ENCODE measurements at regions not wholly inside any gene's neighbourhood (a gene's known extent, or its start where the extent isn't known, plus 50 kb on each side); places are given as distances from the start of the nearest gene placed in this dataset.
"Not testable (repeated sequence)": the region's sequence is repeated elsewhere in the genome, so short reads cannot be mapped to it uniquely, and the experiment has no call there.

DNA sequence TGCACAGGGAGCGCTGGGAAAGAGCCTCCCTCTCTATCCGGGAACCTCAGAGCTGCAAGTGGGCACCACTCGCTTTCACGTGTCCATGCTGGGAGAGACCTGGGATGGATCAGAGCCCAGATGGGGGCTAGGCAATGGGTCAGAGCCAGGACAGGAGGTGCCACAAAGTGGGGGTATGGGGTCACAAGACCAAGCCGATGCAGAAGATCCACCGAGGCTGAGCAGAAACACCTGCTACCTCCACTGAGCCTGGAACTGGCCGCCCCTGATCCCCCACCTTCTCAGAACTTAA, 180.9 kb upstream of the SFSWAP start:
- DNase-seq: no peak

- DNase-seq: no peak
Measured at GRCh38 chr12:131530422-131530821, 180.5 kb upstream of the SFSWAP start.

GRCh38 chr12:131533139-131533538, 177.8 kb upstream of the SFSWAP start:
- no peak for DNase-seq

GRCh38 chr12:131535779-131536178, 175.1 kb upstream of the SFSWAP start:
- no peak for DNase-seq

GRCh38 chr12:131536337-131536736, 174.6 kb upstream of the SFSWAP start:
- no peak for DNase-seq

DNA sequence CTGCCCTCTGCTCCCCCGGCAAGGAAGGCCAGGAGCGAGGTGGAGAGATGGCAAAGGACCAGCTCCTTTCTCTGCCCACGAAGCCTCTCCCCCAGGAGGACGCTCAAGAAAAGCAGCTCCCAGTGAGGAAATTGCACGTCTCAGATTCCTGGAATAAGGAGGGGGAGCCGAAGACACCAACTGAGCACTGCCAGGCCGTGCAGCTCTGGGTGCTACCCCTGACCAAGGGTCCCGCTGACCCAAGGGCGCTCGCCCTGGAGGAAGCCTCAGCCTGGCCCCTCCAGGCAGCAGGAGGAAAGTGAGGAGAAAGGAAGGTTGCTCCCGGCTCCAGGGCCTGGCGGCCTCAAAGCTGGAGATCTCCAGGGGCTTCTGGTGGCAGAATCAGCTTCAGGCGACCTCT, 174.1 kb upstream of the SFSWAP start:
- no peak for DNase-seq

DNA sequence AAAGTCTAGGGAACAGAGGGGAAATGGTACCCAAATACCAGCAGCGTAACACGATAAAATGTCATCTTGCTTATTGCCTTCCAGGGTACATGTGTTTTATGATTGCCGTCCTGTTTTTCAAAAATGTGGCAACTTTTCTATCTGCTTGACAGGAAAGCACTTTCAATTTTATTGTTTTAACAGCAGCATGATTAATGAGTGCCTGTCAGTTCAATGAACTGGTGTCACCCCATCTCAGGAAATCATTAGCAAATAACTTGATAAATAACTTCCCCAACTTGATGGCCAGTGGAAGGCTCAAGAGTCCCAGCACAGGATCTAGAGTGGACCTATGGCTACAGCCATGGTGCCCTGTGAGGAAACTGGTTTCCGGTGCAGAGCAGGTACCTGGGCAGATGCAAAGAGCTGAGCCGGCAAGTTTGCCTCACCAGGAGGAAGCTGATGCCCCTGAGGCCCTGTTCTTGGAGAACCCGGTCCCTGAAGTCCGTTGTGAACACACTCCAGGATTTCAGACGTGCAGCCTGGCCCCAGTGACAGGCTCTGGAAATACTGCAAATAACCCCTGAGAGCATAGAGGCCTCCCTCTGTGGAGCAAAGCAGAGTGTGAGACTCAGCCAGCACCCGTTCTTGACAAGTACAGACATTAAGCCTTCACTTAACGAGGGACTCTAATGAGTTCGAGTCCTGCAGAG, 173.5 kb upstream of the SFSWAP start:
- DNase-seq: no peak

DNA sequence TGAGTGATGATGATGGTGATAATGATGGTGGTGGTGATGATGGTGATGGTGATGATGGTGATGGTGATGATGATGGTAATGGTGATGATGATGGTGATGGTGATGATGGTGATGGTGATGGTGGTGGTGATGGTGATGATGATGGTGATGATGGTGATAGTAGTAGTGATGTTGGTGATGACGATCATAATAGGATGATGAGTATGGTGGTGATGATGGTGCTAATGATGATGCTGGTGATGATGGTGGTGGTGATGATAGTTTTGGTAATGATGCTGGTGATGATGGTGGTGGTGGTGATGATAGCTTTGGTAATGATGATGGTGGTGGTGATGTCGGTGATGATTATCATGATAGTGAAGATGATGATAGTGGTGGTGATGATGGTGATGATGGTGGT, 171.5 kb upstream of the SFSWAP start:
- no peak for DNase-seq

- no peak for DNase-seq
Measured at GRCh38 chr12:131540138-131540623, 170.7 kb upstream of the SFSWAP start.

GRCh38 chr12:131541512-131541911, 169.4 kb upstream of the SFSWAP start:
- not testable (repeated sequence) for DNase-seq

GRCh38 chr12:131542351-131542750, 168.5 kb upstream of the SFSWAP start:
- no peak for DNase-seq

DNA sequence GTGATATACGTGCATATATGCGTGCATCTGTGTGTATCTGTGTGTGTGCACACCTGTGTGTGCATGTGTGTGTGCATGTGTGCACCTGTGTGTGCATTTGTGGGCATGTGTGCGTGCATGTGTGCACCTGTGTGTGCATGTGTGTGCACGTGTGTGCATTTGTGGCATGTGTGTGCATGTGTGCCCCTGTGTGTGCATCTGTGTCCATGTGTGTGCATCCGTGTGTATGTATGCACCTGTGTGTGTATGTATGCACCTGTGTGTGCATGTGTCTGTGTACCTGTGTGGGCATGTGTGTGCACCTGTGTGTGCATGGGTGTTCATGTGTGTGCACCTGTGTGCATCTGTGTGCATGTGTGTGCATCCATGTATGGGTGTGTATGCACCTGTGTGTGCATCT, 167.8 kb upstream of the SFSWAP start:
- no peak for DNase-seq

DNA sequence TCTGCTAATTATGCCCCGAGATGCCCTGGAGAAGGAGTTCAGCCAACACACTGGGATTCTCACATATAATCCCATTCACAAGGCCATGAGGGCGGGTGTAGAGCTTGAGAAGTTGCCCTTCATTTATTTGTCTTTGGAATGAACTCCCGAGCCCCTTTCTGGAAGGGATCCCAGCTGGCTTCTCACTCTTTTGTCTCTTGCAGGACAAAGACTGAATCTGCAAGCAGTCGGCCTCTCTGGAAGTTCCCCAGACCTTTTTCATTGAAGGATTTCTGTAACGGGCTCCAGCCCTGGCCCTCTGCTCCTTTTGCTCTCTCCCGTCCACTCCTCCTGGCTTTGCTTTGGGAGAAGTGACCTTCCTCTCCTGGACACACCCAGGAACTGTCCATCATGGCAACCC, 163.3 kb upstream of the SFSWAP start:
- no peak for DNase-seq

DNA sequence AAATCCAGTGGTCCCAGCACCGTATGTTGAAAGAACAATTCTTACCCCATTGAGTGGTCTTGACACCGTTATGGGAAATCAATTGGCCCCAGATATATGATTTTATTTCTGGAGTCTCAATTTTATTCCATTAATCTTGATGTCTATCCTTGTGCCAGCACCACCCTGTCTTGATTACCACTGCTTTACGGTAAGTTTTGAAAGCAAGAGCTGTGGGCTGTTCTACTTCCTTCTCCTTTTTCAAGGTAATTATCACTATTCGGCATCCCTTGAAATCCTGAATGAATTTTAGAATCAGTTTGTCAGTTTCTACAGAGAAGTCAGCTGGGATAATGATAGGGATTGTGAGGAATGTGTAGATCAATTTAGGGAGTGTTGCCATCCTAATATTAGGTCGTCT, 160.8 kb upstream of the SFSWAP start:
- no peak for DNase-seq

DNA sequence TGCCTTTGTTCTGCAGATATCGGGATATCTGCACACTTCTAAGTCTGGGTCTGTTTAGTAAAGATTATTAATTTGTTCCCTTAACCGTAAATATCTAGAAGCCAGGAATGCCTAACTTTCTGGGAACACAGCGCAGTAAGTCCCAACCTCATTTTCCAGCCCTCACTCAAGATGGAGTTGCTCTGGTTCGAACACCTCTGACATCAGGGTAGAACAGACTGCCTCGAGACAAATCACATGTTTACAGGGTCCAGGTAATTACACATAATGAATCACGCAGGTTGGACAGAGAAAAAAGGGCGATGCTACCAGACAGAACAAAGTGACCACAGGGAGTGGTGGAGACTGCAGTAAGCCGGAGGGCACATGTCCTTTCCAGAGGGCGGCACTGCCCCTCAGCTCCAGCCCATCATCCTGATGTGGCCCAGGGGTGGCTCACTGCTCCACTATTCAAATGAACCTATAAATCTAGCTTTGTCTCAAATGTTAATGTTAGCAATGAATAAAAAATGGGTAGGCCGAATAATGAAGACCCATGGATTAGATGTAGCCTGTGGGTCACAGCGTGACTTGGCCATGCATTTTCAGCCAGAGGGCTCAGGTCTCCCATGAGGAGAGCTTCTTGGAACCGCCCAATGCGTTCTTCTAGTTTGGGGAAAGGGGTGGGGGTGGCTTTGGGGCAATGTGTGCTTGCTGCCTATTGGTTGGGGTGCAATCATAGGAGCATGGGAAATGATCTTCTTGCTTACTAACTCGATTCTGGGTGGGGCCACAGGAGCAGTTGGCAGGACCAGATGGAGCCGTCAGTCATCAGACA, 159.0 kb upstream of the SFSWAP start:
- DNase-seq: no peak

GRCh38 chr12:131552492-131552863, 158.4 kb upstream of the SFSWAP start:
- no peak for DNase-seq

DNA sequence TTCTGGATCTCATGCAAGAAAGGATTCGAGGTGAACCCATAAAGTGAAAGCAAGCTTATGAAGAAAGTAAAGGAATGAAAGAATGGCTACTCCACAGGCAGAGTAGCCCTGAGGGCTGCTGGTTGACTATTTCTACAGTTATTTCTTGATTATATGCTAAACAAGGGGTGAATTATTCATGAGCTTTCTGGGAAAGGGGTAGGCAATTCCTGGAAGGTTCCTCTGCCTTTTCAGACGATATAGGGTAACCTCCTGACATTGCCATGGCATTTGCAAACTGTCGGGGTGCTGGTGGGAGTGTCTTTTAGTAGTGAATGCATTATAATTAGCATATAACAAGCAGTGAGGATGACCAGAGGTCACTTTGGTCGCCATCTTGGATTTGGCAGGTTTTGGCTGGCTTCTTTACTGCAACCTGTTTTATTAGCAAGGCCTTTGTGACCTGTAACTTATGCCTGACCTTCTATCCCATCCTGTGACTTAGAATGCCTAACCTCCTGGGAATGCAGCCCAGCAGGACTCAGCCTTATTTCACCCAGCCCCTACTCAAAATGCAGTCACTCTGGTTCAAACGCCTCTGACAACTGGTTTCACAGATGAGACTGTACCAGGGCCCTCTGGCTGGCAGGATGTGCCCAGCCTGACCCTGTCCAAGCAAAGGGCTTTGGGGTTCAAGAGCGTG, 157.7 kb upstream of the SFSWAP start:
- DNase-seq: no peak

DNA sequence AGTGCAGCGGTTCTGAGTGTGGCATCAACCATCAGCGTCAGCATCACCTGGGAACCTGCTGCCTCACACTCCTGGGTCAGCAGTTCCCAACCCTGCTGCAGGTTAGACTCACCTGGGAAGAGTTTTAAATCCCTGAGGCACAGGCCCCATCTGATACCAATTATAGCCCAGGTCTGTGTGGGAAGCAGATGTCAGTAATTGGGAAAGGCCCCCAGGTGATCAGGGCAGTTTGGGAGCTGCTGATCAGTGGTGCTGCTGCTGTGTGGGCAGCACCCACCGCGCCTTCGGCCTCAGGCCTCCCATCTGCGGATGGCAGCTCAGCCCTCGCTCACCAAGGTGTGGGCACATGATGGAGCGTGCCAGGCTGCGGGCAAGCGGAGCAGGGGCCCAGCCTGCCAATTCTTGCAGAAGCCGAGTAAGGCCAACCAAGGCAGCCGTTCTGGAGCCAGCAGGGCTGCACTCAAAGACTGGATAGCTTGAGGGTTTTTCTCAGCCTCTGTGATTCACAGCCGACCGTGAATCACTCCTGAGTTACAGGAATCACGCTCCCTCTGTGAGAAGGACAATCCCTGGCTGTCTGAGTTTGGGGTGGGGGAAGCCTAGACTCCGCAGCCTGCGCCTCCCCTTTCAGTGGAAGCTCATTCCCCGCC, 155.6 kb upstream of the SFSWAP start:
- DNase-seq: no peak

DNA sequence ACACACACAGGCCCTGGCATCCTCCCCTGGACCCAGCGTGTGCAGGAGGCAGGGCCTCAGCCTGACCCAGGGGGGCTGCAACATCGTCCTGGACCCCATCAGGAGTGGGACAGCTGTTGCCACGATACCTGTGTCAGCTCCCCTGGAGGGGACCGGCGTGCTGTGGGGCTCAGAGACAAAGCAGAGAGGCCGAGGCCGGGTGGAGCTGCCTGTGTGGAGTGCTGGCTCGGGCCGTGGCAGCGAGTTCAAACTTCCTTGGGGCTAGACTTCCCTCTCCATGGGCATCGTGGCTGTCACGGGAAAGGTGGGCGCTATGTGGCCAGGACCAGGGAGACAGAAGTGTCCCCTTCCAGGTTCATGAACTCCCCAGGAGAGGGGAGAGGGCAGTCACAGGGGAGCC, 155.0 kb upstream of the SFSWAP start:
- DNase-seq: no peak

DNA sequence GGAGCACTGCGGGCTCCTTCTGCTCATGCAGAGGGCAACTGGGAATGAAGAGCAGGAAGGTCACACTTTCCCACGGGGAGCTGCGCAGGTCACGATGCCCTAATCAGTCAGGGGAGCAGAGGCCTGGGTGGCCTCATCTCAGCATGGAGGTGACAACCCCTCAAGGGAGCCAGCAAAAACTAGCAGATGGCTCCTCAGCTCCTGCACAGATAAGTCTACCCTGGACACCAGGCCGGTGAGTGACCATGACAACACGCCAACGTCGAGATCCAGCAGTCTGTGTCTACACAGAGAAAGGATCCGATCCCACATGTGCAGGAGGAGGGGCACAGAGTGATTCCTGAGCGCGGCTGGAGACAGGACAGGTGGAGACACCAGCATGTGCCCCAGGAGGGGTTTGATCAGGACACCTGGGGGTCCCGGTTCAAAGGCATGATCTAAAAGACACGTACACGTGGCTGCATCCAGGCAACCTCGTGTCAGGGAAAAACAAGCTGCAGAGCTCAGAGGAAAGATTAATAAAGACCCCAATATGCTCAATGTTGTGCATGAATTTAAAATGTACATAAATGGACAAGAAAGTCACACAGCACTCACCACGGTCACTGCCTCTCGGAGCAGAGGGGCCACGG, 153.7 kb upstream of the SFSWAP start:
- DNase-seq: no peak

DNA sequence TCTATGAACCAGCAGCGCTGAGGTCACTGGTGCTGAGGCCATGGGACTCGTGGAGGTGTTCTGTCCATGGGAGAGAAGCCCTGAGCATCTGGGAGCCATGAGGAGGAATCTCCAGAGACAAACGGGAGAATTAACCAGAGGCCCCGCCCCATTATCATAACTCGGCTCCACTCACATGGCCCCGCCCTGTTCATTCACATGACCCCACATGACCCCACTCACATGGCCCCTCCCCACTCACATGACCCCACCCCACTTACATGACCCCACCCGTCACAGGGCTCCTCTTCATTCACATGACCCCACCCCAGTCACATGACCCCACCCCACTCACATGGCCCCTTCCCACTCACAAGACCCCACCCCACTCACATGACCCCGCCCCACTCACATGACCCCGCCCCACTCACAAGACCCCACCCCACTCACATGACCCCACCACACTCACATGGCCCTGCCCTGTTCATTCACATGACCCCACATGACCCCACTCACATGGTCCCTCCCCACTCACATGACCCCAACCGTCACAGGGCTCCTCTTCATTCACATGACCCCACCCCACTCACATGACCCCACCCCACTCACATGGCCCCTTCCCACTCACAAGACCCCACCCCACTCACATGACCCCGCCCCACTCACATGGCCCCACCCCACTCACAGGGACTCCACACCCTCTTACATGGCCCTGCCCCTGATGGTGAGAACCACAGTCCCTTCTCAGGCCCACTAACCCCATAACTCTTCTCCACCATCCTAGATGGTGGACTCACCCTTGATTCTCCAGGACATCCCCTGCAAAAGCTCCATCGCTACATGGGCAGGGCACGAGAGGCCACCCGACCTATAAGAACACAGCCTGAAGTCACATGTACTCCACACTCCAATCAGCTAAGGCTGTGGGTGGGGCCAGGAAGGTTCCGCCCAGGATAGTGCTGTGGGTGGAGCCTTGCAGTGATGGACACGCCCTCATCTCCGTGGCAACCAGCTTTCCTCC, 151.1 kb upstream of the SFSWAP start:
- DNase-seq: no peak

DNA sequence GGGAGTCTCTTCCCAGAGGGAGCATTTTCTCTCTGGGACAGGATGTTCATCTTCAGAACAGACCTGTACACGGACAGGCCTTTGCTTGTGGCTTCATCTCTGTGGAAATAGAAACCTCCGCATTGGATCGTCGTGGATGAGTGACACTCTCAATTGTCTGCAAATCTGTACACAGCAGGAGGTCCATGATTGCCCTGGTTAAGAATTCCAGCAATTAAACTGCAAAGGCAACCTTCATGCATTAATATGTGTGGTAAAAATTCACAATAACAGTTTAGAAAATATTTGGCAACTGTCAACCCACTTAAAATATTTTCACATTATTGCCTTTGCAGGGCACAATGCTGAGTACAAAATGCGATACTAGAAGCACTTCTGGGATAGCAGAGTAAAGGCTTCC, 149.8 kb upstream of the SFSWAP start:
- no peak for DNase-seq

Data from effector CD4-positive, alpha-beta T cell (primary cell).